ENCODE measurements at regions not wholly inside any gene's neighbourhood (a gene's known extent, or its start where the extent isn't known, plus 50 kb on each side); places are given as distances from the start of the nearest gene placed in this dataset.

DNA sequence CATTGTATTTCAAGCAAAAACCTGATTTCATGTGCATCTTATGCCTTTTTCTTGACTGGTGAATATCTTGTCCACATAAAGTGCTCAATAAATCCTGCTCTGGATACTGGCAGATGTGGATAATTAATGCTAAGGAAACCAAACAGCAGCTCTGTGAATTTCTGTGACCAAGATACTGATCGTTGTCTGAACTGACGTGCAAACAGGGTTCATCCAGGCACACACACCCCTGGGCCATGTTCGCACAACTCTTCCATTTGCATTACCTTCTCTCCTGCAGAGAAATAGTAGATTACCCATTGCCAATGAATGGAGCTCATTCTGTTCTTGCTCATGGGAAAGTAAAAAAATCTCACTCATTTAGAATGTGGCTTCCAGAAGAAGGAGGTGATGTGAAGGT, 316.2 kb upstream of the TRIB2 start:
- TF ChIP-seq POLR2AphosphoS5 (IDR thresholded peaks at IDR 0.05; ENCODE audit: low read depth, low read length) (no peak), POLR2A (IDR thresholded peaks at IDR 0.05; ENCODE audit: low read depth, low read length) (no peak), TAF1 (IDR thresholded peaks at IDR 0.05; ENCODE audit: borderline replicate concordance, low read depth, low read length) (no peak)
